DND-41 (cell line): ENCODE measurements at regions not wholly inside any gene's neighbourhood (a gene's known extent, or its start where the extent isn't known, plus 50 kb on each side); places are given as distances from the start of the nearest gene placed in this dataset.

ENCODE experiments used
- CTCF ChIP-seq: IDR thresholded peaks from 2 replicates; pipeline ENCODE4 v1.5.1; 2012; ENCODE audit warnings: borderline replicate concordance, low read length, moderate library complexity, mild to moderate bottlenecking; ENCODE audit not compliant: poor library complexity, severe bottlenecking; ENCODE audit errors: extremely low read depth
- EZH2 ChIP-seq: IDR thresholded peaks from 3 replicates; pipeline ENCODE4 v1.6.1; 2012; ENCODE audit warnings: borderline replicate concordance, low read depth, mild to moderate bottlenecking, moderate library complexity, low read length, inconsistent platforms; ENCODE audit not compliant: severe bottlenecking

- TF ChIP-seq CTCF (no peak), EZH2 (no peak)
Observed at GRCh38 chr5:52132053-52132452, 655.7 kb upstream of the ITGA1 start.
